ENCODE measurements at regions not wholly inside any gene's neighbourhood (a gene's known extent, or its start where the extent isn't known, plus 50 kb on each side); places are given as distances from the start of the nearest gene placed in this dataset.

GRCh38 chr16:6146874-6147425, 1049.4 kb upstream of the EEF2KMT start:
- DNase-seq (ENCODE audit: low read depth in 2 of 2), result no peak

DNA sequence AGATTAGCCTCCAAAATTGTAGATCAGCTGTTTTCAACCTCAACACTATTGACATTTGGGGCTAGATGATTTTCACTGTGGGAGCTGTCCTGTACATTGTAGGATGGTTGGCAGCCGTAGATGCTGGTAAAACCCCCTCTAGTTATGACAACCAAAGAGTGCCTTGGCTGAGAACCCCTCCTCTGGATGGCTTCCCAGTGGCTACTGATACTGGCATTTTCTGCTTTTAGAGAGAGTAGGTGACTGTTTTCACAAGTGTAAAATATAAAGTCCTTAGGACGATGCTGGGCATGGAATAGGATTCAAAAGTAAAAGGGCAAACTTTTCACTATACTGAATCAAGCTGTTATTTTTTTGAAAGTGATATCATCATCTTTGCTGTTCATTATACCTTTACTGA, 1048.8 kb upstream of the EEF2KMT start:
- no peak for DNase-seq (ENCODE audit: low read depth in 2 of 2)

DNA sequence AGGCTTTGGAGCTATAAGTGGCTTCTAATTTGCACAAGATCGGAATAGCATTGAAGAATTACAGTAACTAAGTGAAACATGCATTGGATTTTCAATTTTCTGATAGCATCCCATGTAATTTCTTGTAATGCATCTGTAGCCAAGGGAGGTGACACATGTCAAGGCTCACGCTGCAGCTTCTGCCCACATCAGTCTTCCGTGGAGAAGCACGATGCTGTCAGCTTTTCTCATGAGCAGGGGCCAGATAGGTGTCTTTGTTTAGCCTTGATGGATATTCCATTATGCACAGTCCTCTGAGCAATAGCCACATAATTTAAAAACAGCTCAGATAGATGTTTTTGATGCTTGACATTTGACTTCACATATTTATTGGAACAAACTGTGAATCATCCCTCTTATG, 1046.9 kb upstream of the EEF2KMT start:
- DNase-seq (ENCODE audit: low read depth in 2 of 2), result no peak

DNA sequence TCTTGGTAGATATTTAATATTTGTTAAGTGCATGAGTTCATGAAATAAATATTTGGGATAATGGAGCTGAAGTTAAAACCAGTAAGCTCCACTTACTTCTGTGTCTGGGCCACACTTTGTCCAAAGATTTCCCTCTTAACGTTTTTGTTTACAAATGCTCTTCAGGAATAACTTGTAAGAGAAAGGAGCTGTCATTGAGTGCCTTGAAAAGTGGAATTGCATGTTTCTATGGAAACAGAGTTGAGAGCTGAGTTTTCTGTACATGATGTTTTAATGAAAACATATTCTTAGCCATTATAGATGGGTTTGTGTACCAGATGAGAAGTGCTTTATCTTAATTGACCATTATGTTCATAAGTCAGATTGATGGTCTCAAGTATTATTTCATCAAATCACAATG, 1045.4 kb upstream of the EEF2KMT start:
- no peak for DNase-seq (ENCODE audit: low read depth in 2 of 2)

- no peak for DNase-seq (ENCODE audit: low read depth in 2 of 2)
Observed at GRCh38 chr16:6133009-6133557, 1035.5 kb upstream of the EEF2KMT start.

DNA sequence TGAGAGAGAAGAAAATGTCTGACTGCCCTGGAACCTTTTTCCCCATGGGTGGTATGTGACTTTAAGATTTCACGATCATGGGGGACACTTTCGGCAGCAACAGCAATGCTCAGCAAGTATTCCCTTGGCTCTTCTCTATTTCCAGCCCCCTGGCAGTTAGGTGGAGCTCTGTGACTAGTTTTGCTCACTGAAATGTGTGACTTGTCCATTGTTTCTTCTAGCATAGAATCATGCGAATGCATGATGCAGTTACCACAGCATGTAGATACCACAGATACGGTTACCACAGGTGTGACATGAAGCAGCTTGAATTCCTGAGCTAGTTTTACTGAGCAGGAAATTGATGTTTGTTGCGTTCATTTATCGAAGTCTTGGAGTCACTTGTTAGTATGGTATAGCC, 1034.5 kb upstream of the EEF2KMT start:
- DNase-seq (ENCODE audit: low read depth in 2 of 2), result no peak

- no peak for DNase-seq (ENCODE audit: low read depth in 2 of 2)
Observed at GRCh38 chr16:6131526-6132050, 1034.0 kb upstream of the EEF2KMT start.

GRCh38 chr16:6125483-6126259, 1028.1 kb upstream of the EEF2KMT start:
- DNase-seq (ENCODE audit: low read depth in 2 of 2), result no peak

GRCh38 chr16:6124136-6124535, 1026.5 kb upstream of the EEF2KMT start:
- no peak for DNase-seq (ENCODE audit: low read depth in 2 of 2)

- no peak for DNase-seq (ENCODE audit: low read depth in 2 of 2)
Observed at GRCh38 chr16:6122401-6122800, 1024.8 kb upstream of the EEF2KMT start.

- no peak for DNase-seq (ENCODE audit: low read depth in 2 of 2)
Observed at GRCh38 chr16:6114691-6115090, 1017.1 kb upstream of the EEF2KMT start.

GRCh38 chr16:6113749-6114148, 1016.2 kb upstream of the EEF2KMT start:
- DNase-seq (ENCODE audit: low read depth in 2 of 2), result no peak

DNA sequence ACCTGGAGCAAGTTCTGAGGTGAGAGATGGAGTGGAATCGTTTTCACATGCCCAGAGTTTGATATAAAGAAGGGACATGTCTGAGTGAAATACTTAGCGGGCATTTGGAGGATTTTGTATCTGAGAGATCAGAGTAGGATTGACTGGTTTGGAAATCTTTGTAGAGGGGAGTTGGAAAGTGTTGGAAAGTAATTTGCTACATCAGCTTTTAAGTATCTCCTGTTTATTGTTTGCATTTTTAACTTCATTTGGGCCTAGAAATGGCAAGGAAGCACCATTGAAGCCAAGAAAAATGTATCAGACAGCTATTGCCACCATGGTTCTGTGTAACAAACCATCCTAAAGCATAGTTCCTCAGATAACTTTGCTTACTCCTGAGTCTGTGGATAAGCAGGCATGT, 1015.1 kb upstream of the EEF2KMT start:
- no peak for DNase-seq (ENCODE audit: low read depth in 2 of 2)

DNA sequence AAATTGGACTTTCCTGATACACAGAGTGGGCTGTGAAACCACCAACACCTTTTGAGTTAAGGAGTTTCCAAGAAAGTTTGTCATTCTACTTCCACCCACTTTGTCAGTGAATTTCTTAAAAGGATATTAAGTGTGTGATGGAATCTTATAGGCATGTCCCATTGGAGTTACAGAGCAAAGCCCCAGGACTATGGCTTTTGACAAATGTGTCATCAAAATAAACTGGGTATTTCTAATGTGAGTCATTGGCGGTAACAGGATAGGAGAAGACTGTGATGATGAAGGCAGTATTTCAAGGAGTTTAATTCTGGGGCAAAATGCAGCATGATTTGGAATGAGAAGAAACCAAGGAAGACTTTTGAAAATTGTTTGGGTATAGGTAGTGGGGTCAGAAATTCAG, 1013.8 kb upstream of the EEF2KMT start:
- no peak for DNase-seq (ENCODE audit: low read depth in 2 of 2)

GRCh38 chr16:6110346-6110745, 1012.8 kb upstream of the EEF2KMT start:
- DNase-seq (ENCODE audit: low read depth in 2 of 2), result no peak

GRCh38 chr16:6106061-6106460, 1008.5 kb upstream of the EEF2KMT start:
- no peak for DNase-seq (ENCODE audit: low read depth in 2 of 2)

DNA sequence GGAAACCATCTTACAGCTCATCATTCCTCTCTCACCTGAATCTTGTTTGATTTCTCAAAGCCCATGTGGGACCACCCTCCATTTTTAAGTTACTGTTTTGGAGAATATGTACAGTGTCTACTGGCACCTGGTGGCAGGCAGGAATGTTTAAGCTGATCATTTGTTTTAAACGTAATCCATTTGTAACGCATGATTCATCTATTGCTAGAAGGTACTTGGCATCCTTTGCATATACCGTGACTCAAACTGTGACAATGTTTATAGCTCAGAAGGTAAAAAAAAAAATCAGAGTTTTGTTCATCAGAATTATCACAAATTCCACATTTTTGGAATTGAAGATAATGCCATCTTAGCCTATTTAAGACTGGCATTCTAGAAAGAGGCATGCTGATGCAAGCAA, 1007.5 kb upstream of the EEF2KMT start:
- no peak for DNase-seq (ENCODE audit: low read depth in 2 of 2)

DNA sequence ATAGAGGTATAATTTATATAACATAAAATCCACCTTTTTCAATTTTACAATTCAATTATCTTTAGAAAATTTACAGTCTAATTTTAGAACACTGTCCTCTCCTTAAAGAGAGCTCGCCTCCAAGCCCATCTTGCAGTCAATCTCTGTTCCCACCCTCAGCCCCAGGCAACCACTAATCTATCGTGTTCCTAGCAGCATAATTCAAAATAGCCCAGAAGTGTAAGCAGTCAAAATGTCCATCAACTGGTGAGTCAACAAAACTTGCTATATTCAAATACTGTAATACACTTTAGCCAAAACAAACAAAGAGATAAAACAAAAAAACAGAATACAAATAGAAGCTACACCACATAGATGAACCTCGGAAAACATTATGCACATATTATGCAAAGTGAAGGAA, 1006.8 kb upstream of the EEF2KMT start:
- no peak for DNase-seq (ENCODE audit: low read depth in 2 of 2)

DNA sequence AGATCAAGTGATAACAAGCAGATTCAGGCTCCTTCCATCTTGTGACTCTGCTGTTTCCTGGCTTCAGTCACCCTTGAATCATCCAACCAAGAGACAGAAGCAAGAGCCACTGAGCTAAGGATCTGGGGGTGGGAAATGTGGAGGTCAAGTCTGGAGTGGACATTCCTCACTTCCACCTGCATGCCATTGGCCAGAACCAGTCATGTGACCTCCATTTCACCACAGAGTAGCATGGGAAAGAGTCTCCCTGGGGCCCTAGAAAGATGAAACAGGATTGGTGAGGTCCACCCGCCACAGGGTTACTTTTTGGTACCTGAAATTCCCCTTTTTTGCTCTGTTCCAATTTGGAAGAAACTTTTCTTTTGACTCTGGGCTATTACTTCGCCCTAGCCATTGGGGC, 1006.0 kb upstream of the EEF2KMT start:
- DNase-seq (ENCODE audit: low read depth in 2 of 2), result no peak

DNA sequence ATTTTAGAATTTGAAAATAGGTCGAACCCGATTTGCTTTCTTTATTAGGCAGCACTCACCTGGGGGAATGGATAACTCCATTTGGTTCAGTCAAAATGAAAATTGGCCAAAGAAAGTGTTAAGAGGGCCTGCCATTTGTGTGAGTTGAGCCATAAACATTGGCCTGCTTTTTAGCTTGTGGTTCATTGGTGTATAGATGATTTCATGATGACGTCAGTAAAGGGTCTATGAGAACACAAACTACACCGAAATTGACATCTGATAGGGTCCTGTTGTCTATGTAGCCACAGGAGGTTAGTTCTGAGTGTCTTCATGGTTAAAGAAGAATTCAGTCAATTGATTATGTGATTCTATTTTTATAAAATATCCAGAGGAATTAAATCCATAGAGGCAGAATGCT, 1001.5 kb upstream of the EEF2KMT start:
- DNase-seq (ENCODE audit: low read depth in 2 of 2), result no peak

GRCh38 chr16:6096931-6097670, 999.5 kb upstream of the EEF2KMT start:
- DNase-seq (ENCODE audit: low read depth in 2 of 2), result no peak

- DNase-seq (ENCODE audit: low read depth in 2 of 2), result no peak
Observed at GRCh38 chr16:6095414-6095813, 997.8 kb upstream of the EEF2KMT start.

GRCh38 chr16:6091021-6091420, 993.4 kb upstream of the EEF2KMT start:
- DNase-seq (ENCODE audit: low read depth in 2 of 2), result no peak

Data from activated CD8-positive, alpha-beta memory T cell treated with anti-CD3 and anti-CD28 coated beads for 4 hours (primary cell).